H9 (cell line): ENCODE measurements at regions not wholly inside any gene's neighbourhood (a gene's known extent, or its start where the extent isn't known, plus 50 kb on each side); places are given as distances from the start of the nearest gene placed in this dataset.

Source experiments
- DNase-seq: peaks from one replicate; pipeline ENCODE4 v3.0.0-alpha.2; 2017
- H2AFZ ChIP-seq: one replicate; pipeline ENCODE4 v1.6.1; 2013; ENCODE audit warnings: mild to moderate bottlenecking, low read length, control low read depth, moderate library complexity
- H2AK5ac ChIP-seq: 2 replicates; pipeline ENCODE4 v1.6.1; 2013; ENCODE audit warnings: low read length, control low read depth, mixed read lengths; ENCODE audit not compliant: insufficient read length
- H2BK120ac ChIP-seq: one replicate; pipeline ENCODE4 v1.6.1; 2013; ENCODE audit warnings: low read depth, mild to moderate bottlenecking, low read length, control low read depth, inconsistent platforms; ENCODE audit not compliant: poor library complexity, severe bottlenecking
- H2BK12ac ChIP-seq: 2 replicates; pipeline ENCODE4 v1.6.1; 2013; ENCODE audit warnings: low read length, control low read depth, mixed read lengths, low read depth; ENCODE audit not compliant: insufficient read length
- H2BK15ac ChIP-seq: 2 replicates; pipeline ENCODE4 v1.6.1; 2013; ENCODE audit warnings: low read depth, low read length, control low read depth
- H2BK20ac ChIP-seq: one replicate; pipeline ENCODE4 v1.6.1; 2013; ENCODE audit warnings: low read depth, mild to moderate bottlenecking, low read length, control low read depth, inconsistent platforms; ENCODE audit not compliant: poor library complexity, severe bottlenecking
- H2BK5ac ChIP-seq: 2 replicates; pipeline ENCODE4 v1.6.1; 2013; ENCODE audit warnings: low read length, control low read depth, mixed read lengths; ENCODE audit not compliant: insufficient read length
- H3K14ac ChIP-seq: 2 replicates; pipeline ENCODE4 v1.6.1; 2013; ENCODE audit warnings: low read length, control low read depth; ENCODE audit not compliant: insufficient read depth
- H3K18ac ChIP-seq: 2 replicates; pipeline ENCODE4 v1.6.1; 2013; ENCODE audit warnings: low read depth, mild to moderate bottlenecking, mixed read lengths, low read length, control low read depth; ENCODE audit not compliant: insufficient read length
- H3K23ac ChIP-seq: 2 replicates; pipeline ENCODE4 v1.6.1; 2013; ENCODE audit warnings: low read length, control low read depth, mixed read lengths, low read depth; ENCODE audit not compliant: insufficient read length
- H3K23me2 ChIP-seq: 2 replicates; pipeline ENCODE4 v1.6.1; 2013; ENCODE audit warnings: low read depth, mild to moderate bottlenecking, mixed read lengths, low read length, control low read depth; ENCODE audit not compliant: insufficient read length, poor library complexity, severe bottlenecking
- H3K27ac ChIP-seq: 2 replicates; pipeline ENCODE4 v1.5.1; 2013; ENCODE audit warnings: low read length, control low read depth, mixed read lengths, low read depth; ENCODE audit not compliant: insufficient read length
- H3K27me3 ChIP-seq: 2 replicates; pipeline ENCODE4 v1.6.1; 2013; ENCODE audit warnings: low read length, control low read depth, inconsistent platforms; ENCODE audit not compliant: insufficient read depth
- H3K4ac ChIP-seq: 2 replicates; pipeline ENCODE4 v1.6.1; 2013; ENCODE audit warnings: low read depth, mild to moderate bottlenecking, control low read depth, inconsistent platforms, low read length, moderate library complexity
- H3K4me1 ChIP-seq: 2 replicates; pipeline ENCODE4 v1.6.1; 2013; ENCODE audit warnings: low read length, control low read depth, inconsistent platforms; ENCODE audit not compliant: insufficient read depth
- H3K4me2 ChIP-seq: 2 replicates; pipeline ENCODE4 v1.6.1; 2013; ENCODE audit warnings: low read length, control low read depth, mixed read lengths; ENCODE audit not compliant: insufficient read length, insufficient read depth
- H3K56ac ChIP-seq: 2 replicates; pipeline ENCODE4 v1.6.1; 2013; ENCODE audit warnings: low read depth, mild to moderate bottlenecking, mixed read lengths, low read length, control low read depth; ENCODE audit not compliant: insufficient read length
- H3K79me1 ChIP-seq: 2 replicates; pipeline ENCODE4 v1.6.1; 2013; ENCODE audit warnings: low read depth, mild to moderate bottlenecking, moderate library complexity, low read length, control low read depth, inconsistent platforms; ENCODE audit not compliant: insufficient read depth, poor library complexity, severe bottlenecking
- H3K79me2 ChIP-seq: 2 replicates; pipeline ENCODE4 v1.6.1; 2013; ENCODE audit warnings: low read length, control low read depth, inconsistent platforms; ENCODE audit not compliant: insufficient read depth
- H3K9ac ChIP-seq: 2 replicates; pipeline ENCODE4 v1.6.1; 2013; ENCODE audit warnings: low read length, control low read depth, mixed read lengths; ENCODE audit not compliant: insufficient read length; ENCODE audit errors: extremely low read depth
- H3K9me3 ChIP-seq: one replicate; pipeline ENCODE4 v1.6.1; 2013; ENCODE audit warnings: low read depth, low read length, inconsistent platforms; ENCODE audit not compliant: control insufficient read depth
- H3T11ph ChIP-seq: one replicate; pipeline ENCODE4 v1.6.1; 2013; ENCODE audit warnings: mild to moderate bottlenecking, low read length, control low read depth, inconsistent platforms
- H4K20me1 ChIP-seq: one replicate; pipeline ENCODE4 v1.6.1; 2013; ENCODE audit not compliant: control insufficient read depth, insufficient read length, insufficient read depth
- H4K5ac ChIP-seq: 2 replicates; pipeline ENCODE4 v1.6.1; 2013; ENCODE audit warnings: low read depth, mild to moderate bottlenecking, mixed read lengths, low read length, control low read depth; ENCODE audit not compliant: insufficient read length
- H4K8ac ChIP-seq: replicated peaks from 2 replicates; pipeline ENCODE4 v1.6.1; 2013; ENCODE audit warnings: low read length, control low read depth, mixed read lengths, low read depth; ENCODE audit not compliant: insufficient read length
- H4K91ac ChIP-seq: 2 replicates; pipeline ENCODE4 v1.6.1; 2013; ENCODE audit warnings: low read depth, mild to moderate bottlenecking, moderate library complexity, mixed read lengths, low read length, control low read depth; ENCODE audit not compliant: insufficient read length
- H3K27ac Mint-ChIP-seq, 3 experiments: 2 replicates in 2 of 3; 3 replicates in 1 of 3; pipeline ENCODE4 v1.8.0; 2020 to 2021; ENCODE audit warnings: mixed read lengths in 3 of 3, mild to moderate bottlenecking in 1 of 3, moderate library complexity in 1 of 3
- H3K27me3 Mint-ChIP-seq: 2 replicates; pipeline ENCODE4 v1.8.0; 2021; ENCODE audit warnings: low read depth, mild to moderate bottlenecking, moderate library complexity, mixed read lengths
- H3K36me3 Mint-ChIP-seq, 3 experiments: 2 replicates in 2 of 3; 3 replicates in 1 of 3; pipeline ENCODE4 v1.8.0; 2020 to 2021; ENCODE audit warnings: low read depth in 3 of 3, mixed read lengths in 3 of 3; ENCODE audit not compliant: insufficient read depth in 1 of 3
- H3K4me1 Mint-ChIP-seq, 2 experiments: 2 replicates each; pipeline ENCODE4 v1.8.0; 2020; ENCODE audit warnings: mixed read lengths in 2 of 2
- H3K4me3 Mint-ChIP-seq, 2 experiments: 2 replicates in 1 of 2; 3 replicates in 1 of 2; pipeline ENCODE4 v1.8.0; 2020 to 2021; ENCODE audit warnings: mild to moderate bottlenecking in 2 of 2, mixed read lengths in 2 of 2, moderate library complexity in 1 of 2
- H3K9me3 Mint-ChIP-seq, 2 experiments: 2 replicates in 1 of 2; 3 replicates in 1 of 2; pipeline ENCODE4 v1.8.0; 2020; ENCODE audit warnings: mild to moderate bottlenecking in 2 of 2, mixed read lengths in 2 of 2, moderate library complexity in 1 of 2
- WGBS: extraction: QIAGEN DNeasy Blood & Tissue Kit; methylation state at CpG from one replicate; pipeline ENCODE4 v1.1.7; 2013; ENCODE audit warnings: missing lambda C conversion rate, low lambda C conversion rate, mixed read lengths; ENCODE audit not compliant: insufficient read length; ENCODE audit errors: extremely low coverage; 5-methylcytosine and 5-hydroxymethylcytosine counted together
- TF ChIP-seq, protein P1 (sequence below): fragments of 200-600 bp; sonication (generic); conservative IDR thresholded peaks from 3 replicates; pipeline ENCODE4 v1.8.0; 2021; ENCODE audit warnings: antibody characterized with exemption, mild to moderate bottlenecking

DNA sequence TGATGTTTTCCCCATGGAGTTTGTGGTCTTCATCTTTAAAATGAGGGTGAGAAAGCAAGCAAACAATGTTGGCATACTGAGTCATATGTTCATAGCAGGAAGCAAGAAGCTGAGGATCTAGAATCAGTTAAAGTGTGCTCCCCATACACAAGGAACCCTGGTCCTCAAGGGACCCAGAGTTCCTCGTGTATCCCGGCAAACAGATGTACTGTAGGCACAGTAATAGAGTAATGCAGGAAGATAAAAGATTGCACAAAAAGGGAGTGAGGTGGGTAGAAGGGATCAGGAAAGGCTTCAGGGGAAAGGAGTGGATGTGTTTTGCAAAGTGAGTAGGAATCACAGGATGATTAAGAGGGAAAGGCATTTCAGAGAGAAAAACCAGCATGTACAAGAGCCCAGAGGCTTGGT lies 412.3 kb upstream of the CDH11 start:
- Histone ChIP-seq H2BK5ac (no peak overlapping the region), H3K23me2 (no peaks in the 10 kb centered on the region), H3K14ac (no peak overlapping the region), H3K27ac (no peak overlapping the region), H2BK15ac (no peak overlapping the region), H3K23ac (no peak overlapping the region), H2AK5ac (no peak overlapping the region), H3K18ac (no peak overlapping the region), H4K5ac (no peak overlapping the region), H3K4me2 (no peak overlapping the region), H3K27me3 (no peaks in the 10 kb centered on the region), H2AFZ (no peak overlapping the region), H3K4me1 (no peaks in the 10 kb centered on the region), H3K4ac (no peak overlapping the region), H3K9ac (no peak overlapping the region), H3K9me3 (no peaks in the 10 kb centered on the region), H4K91ac (no peak overlapping the region), H3K79me1 (no peaks in the 10 kb centered on the region), H2BK120ac (no peak overlapping the region), H2BK12ac (no peak overlapping the region), H3K56ac (no peak overlapping the region), H4K8ac (no peak overlapping the region), H4K20me1 (no peaks in the 10 kb centered on the region), H3T11ph (no peak overlapping the region), H2BK20ac (no peak overlapping the region), H3K79me2 (no peaks in the 10 kb centered on the region)
- Mint-ChIP-seq H3K36me3 (peaks cover 0 to 3% (median 0%) of the 10 kb centered on the region in 3 experiments; a peak in 1 of 7 replicates), H3K27ac (no peak overlapping the region), H3K9me3 (no peaks in the 10 kb centered on the region; a peak in 2 of 5 replicates), H3K27me3 (peaks cover 2% of the 10 kb centered on the region; the same call in 1 of the 2 replicates), H3K4me3 (no peak overlapping the region), H3K4me1 (no peaks in the 10 kb centered on the region)
- DNase-seq, result no peak
- WGBS, result no CpG with 5 or more reads among the region's 2 CpGs
- TF ChIP-seq, protein P1, sequence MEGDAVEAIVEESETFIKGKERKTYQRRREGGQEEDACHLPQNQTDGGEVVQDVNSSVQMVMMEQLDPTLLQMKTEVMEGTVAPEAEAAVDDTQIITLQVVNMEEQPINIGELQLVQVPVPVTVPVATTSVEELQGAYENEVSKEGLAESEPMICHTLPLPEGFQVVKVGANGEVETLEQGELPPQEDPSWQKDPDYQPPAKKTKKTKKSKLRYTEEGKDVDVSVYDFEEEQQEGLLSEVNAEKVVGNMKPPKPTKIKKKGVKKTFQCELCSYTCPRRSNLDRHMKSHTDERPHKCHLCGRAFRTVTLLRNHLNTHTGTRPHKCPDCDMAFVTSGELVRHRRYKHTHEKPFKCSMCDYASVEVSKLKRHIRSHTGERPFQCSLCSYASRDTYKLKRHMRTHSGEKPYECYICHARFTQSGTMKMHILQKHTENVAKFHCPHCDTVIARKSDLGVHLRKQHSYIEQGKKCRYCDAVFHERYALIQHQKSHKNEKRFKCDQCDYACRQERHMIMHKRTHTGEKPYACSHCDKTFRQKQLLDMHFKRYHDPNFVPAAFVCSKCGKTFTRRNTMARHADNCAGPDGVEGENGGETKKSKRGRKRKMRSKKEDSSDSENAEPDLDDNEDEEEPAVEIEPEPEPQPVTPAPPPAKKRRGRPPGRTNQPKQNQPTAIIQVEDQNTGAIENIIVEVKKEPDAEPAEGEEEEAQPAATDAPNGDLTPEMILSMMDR, result no peak
